DMS 273 (cell line): ENCODE measurements at regions not wholly inside any gene's neighbourhood (a gene's known extent, or its start where the extent isn't known, plus 50 kb on each side); places are given as distances from the start of the nearest gene placed in this dataset.

Experiments
- DNase-seq: peaks from one replicate; lab custom pipeline; 2025; ENCODE audit not compliant: unreplicated experiment; lab: John Stamatoyannopoulos, UW

- DNase-seq: no peak
Observed at GRCh38 chr5:64110222-64110621, 55.4 kb upstream of the RNF180 start.

GRCh38 chr5:64108674-64109073, 57.0 kb upstream of the RNF180 start:
- DNase-seq: peak; percentile 20

GRCh38 chr5:64100203-64100602, 65.4 kb upstream of the RNF180 start:
- DNase-seq: no peak

DNA sequence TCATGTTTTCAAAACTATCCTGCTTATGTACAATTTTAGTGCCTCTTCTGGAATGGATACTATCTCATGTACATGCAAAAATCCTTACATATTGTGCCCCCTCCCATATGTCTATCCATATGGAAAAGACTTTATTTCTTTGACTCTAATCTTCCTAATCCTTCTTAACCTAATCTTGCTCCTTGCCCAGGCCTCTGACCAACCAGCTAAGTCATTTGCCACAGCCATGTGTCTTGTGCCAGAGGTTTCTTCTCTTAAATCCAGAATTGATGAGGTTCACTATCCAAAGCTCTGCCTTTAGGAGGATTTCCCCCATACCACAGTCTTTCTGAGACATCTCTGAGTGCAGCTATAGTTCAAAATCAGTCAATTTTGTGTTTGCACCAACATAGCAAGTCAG, 68.9 kb upstream of the RNF180 start:
- no peak for DNase-seq

DNA sequence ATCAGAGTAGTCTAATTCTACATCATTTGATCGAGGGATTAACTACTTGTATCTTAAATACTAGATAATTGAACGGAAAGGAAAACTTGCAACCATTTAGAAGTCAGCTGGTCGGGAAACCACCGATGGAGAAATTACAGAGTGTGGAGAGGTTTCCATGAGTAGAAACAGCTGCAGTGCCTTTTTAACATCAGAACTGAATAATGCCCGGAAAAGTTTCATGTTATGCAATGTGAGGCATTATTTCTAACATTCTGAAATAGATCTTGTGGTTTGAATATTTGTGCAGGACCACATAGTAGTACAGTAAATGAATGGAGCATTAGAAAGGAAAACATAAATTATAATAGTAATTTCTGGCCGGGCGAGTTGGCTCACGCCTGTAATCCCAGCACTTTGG, 88.1 kb upstream of the RNF180 start:
- no peak for DNase-seq

GRCh38 chr5:64074533-64074932, 91.1 kb upstream of the RNF180 start:
- DNase-seq: peak; percentile 73

- no peak for DNase-seq
Observed at GRCh38 chr5:64069486-64069885, 96.2 kb upstream of the RNF180 start.

GRCh38 chr5:64050296-64050695, 88.1 kb upstream of the HTR1A start:
- DNase-seq: no peak

- peak; percentile 25 for DNase-seq
Observed at GRCh38 chr5:64040490-64040889, 78.2 kb upstream of the HTR1A start.

DNA sequence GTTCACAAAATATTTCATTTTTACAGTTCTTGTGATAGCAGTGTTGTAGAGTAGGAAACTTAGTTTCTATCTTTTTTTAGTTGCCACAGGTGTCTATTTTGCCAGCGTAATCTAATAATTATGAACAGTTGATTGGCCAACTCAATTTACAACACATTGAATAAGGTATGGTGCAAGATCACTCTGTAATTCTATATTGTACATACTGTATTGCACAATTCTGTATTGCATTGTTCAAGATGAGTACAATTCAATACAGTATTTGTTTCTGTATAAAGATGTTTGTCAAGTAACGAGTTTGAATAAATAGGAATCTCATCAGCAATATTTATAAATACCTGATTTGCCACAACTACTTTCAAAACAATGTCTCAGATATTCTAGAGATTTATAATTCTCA, 64.2 kb upstream of the HTR1A start:
- DNase-seq: no peak

DNA sequence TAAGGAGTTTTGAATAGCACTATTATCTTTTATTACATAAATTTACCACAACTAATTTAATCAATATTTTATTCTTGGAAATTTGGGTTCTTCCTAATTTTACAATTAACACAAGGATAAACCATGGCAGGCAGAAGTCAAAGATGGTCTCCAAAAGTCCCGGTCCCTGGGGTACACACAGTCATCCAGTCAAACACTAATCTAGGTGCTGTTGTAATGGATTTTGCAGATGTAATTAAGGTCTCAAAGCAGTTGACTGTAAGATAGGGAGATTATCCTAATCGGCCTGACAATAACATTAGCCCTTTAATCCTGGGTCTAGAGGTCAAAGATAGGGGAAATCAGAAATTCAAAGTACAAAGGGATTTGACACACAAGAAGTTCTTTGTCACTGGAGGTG, 57.5 kb upstream of the HTR1A start:
- no peak for DNase-seq

DNA sequence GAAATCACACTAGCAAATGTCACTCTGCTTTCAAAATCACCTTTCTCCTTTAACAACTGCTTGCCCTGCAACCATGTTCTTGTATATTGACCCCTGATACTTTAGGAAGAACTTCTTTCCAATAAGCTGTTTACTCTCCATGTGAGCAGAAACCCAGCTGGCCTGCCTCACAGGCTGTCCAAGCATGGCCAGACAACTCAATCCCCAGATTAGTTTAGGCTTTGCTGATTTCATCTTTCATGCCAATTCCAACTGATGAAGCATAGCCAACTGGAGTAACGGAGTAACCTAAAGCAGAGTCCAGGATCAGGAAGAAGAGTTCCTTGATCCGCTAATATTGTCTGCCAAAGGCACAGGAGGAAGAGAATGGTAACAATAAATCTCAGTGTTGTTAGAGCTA, 56.7 kb upstream of the HTR1A start:
- no peak for DNase-seq

GRCh38 chr5:64015824-64016223, 53.6 kb upstream of the HTR1A start:
- no peak for DNase-seq
